HG03196 (cell line): ENCODE measurements at regions not wholly inside any gene's neighbourhood (a gene's known extent, or its start where the extent isn't known, plus 50 kb on each side); places are given as distances from the start of the nearest gene placed in this dataset.

Source experiments
- ATAC-seq: cut with Tn5 transposase; IDR thresholded peaks from one replicate; pipeline ENCODE4 v1.9.1; 2021; ENCODE audit not compliant: unreplicated experiment

DNA sequence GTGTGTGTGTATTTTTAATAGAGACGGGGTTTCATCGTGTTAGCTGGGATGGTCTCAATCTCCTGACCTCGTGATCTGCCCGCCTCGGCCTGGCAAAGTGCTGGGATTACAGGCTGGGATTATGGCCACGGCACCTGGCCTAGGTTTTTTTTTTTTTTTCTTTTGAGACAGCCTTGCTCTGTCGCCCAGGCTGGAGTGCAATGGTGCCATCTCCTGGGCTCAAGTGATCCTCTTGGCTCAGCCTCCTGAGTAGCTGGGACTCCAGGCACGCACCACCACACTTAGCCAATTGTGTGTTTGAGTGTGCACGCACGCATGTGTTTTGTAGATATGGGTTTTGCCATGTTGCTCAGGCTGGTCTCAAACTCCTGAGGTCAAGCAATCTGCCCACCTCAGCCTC, 629.8 kb downstream of the ETV1 start:
- no peak for ATAC-seq

DNA sequence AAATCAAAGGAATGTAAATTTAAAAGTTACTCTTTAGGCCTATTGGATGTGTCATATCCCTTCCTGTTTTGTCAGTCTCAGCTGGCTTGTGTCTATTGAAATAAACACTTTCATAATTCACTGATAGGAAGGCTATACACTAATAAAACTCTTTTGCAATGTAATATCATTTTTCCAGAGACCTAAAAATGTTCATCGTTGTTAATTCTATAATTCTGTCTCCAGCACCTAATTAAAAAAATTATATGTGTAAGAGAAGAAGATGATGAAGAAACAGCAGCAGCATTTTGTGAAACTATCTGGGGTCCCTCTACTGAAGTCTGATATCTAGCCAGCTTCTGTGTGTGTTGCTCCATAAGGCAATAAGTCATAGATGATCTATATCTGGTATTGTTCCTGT, 602.7 kb downstream of the ETV1 start:
- ATAC-seq, result no peak

DNA sequence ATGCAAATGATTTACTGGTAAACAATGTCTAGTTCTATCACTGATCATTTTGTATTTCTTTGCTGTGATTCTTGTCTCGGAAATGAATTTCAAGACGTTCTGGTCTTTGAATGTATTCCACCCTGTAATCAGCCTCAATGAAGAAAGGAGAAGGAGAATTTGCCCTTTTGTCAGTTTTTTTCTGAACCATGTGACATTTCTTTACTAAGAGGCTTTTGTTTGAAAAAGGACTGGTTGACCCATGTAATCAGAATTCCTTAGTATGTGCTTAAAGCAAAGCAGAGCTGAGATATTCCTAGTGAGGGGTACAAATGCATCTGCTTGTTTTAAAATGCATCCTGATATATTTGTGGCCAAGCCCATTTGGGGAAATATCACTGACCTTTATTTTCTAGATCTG, 581.6 kb downstream of the ETV1 start:
- no peak for ATAC-seq

DNA sequence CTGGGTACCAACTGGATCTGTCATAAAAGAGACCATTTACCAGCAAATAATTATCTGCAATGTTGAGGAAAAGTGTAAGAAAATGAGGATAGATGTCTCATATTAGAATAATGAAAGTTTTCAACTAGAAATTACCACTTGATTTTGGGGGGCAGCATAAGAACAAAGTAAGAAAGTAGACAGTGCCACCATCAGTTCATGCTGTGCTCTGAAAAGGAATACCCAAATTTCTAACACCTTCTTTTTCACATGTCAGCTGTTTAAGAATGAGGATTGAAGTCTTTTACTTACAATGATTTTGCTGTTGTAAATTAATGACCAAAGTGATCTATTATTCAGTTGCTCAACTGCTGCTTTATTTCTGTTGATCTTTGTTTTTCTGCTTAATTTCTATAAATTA, 578.3 kb downstream of the ETV1 start:
- no peak for ATAC-seq

DNA sequence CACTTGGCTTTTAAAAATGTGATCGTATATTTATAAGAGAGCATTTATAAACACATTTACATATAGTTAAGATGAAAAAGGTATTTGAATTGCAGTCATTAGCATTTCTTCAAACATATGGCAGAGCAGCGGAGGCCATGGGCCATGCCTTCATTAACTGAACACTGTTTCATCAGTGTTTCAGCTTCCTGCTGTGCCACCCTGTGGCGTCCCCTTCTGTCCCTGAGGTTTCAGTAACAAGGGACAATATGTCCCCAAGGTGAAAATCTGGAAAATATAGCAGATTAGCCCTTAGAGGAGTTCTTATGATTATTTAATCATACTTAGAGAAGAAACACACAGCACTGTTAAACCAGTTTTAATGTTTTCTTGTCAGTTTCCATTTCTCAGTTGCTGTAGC, 577.8 kb downstream of the ETV1 start:
- ATAC-seq, result no peak

DNA sequence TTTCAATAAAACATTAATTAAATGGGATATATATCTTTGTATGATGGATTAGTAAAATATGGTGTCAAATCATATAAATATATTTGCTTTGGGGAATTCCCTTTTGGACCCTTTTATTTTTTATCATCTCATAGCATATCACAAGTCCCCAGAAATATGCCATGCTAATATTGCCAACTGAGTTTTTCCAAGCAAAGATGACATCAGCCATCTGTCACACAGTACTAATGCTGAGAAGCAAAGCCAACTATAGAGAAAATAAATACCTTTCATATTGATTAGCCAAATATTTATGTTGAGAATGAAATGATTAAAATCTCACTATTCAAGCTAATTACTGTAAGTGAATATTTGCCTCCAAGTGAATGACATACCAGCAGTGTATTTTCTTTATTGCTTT, 575.3 kb downstream of the ETV1 start:
- ATAC-seq, result no peak

DNA sequence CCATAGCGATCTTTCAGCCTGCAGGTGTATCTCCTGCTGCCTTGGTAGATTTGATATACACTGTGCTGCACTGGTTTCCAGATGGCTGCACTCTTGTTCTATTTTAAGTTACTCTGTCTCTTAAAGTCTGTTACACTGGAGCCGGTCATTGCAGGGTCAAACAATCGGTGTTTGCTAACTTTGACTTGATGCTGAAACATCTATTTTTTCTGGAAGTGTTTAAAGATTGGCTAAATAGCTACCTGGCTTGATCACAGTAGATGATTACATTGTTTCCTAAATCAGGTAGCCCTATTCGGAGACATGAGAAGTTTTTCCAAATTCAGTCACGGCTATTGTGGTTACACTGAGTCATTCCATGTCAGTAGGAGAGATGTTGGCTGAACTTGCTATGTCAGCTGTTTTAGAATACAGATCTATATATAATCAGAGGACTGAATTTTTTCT, 574.8 kb downstream of the ETV1 start:
- ATAC-seq, result no peak

DNA sequence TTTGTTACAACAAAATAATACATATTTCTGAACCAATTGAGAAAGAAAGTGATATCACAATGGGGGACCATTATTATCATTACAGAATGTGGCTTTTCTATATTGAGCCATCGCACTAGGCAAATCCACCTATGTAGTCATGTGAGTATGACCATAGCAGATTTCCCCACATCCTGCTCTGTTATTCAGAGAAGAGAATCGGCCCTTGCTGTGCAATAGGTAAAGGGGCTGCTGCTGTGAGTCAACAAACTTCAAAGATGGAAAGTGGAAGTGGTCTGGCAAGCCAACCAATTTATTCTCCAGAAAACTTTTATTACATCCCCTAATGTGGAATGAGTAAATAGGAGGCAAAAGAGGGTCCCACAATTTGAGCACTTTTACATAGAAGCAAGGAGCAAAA, 573.4 kb downstream of the ETV1 start:
- ATAC-seq, result no peak

DNA sequence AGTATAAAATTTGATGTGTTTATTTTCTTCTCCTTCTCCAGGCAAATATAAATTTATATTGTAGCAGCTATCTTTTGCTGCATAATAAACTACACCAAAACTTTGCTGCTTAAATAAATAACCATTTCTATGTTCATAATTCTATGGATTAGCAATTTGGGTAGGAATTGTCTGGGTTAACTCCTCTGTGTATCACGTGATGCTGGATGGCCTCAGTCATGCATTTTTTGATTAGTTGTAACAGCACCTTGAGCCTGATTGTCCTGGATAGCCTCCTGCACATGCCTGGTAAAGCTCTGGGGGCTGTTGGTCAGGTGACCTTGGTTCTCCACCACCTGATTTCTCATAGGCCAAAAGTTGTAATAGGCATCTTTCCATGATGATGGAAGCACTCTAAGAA, 572.9 kb downstream of the ETV1 start:
- ATAC-seq, result no peak

DNA sequence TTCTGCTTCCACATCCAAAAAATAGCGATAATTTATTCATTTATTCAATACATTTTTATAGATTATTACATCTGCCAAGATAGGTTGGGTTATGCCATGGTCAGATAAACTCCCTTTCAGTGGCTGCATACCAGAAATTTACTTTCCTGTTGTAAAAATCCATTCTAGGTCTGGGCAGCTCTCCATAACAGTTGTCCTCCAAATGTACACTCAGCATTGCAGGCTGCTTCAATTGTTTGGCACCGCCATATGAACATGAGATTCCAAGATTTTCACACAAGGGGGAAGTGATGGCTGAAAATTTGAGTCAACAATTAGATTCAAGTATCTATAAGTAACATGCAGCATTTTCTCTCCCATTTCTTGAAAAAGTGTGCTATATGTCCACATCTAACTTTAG, 568.7 kb downstream of the ETV1 start:
- ATAC-seq, result no peak

DNA sequence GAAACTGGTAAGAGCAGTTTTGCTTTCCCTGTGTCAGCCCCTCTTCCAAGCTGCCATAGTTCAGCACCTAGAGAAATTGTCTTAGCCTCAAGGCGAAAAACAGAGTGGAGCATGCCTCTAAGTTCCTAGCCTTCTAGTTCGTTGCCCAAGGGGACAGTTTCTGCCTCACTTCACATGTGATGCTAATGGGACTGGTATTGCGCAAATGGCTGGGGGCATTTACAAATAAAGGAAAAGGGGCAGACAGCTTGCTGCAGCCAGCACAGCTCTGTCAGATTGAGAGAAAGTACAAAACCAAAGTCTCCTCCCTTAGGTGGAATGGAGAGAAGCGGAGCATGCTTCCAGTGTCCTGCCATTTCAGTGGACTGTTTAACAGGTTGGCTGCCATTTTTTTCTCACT, 567.7 kb downstream of the ETV1 start:
- ATAC-seq, result no peak

DNA sequence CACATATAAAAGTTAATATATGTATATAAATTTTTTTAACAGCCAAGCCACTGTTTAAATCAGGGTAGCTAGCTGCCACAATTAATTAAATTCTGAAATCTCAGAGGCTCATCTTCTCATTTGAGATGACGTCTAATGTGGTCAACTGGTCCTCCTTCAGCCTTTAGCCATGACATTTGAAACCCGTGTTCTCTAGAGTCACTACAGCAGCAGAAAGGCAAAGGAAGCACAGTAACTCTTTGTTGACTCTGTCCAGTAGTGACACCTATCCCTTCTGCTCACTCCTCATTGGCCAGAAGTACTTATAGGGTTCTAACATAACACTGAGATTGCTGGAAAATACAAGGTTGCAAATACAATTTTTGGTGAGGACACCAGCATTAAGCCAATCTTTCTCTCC, 555.5 kb downstream of the ETV1 start:
- ATAC-seq, result no peak

DNA sequence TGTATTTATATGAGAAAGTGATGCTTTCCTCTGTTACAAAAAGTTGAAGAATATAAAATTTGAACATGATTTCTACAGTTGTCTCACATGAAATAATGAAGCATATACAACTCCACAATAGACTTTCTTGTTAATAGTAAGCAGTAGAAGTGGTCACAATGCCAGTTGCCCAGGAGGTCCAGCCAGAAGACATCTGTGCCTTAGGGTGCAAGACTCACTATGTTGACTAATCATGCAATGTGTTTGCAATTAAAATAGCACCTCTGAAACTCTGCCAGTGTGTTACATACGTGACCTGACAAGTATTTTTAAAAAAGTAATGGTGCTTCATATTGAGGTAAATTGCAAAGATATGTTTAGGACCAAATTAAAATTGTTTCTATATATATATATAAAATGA, 547.2 kb downstream of the ETV1 start:
- no peak for ATAC-seq

DNA sequence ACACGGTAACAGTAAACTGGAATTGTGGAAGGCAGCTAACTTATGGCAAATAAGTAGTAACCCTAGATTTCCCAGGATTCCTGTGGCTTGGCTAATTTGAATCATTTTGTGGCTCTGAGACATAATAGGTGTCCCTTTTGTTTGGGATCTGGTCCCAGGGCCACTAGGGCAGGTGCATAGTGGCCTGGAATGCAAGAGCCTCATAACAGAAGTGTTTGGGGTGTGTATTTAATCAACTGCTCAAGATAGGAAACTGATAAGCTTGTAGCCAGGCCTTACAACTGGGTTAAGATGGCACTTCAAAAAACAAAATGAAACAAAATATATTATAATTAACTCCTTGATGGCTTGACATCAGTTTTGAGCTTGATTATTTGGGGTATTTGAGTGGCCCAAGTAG, 541.8 kb downstream of the ETV1 start:
- ATAC-seq, result no peak

DNA sequence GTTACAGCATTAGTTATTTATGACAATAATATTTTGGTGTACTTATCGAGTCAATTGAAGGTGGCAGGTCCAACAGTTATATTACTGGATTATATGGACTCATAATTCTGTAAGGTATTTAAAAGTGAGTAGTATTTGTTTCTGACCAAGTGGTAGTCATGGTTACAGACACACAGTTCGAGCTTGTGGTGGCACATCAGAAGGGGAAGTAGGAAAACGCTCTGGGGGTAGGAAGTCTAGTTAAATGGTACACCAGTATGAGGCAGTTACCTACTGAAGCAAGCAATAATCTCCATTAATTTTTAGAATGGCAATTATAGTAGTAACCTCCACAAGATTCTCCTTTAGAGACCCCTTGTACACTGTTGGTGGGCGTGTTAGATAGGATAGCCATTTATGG, 541.2 kb downstream of the ETV1 start:
- no peak for ATAC-seq

DNA sequence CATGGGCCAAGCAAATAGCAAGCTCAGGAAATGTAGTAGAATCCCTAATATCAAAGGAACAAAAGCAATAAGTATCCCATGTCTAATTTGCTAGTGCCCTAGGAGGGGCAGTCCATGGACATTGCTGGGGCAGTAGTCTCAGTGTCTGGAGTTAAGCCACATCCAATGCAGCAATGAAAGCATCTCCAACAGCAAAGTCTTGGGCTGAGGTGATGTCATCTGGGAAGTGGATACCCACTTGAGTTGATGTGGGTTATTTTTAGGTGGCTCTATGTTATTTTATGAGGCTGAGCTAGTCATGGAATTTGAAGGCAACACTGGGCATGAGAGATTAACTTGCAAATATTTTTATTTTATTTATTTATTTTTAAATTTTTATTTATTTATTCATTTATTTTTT, 540.0 kb downstream of the ETV1 start:
- ATAC-seq, result no peak

DNA sequence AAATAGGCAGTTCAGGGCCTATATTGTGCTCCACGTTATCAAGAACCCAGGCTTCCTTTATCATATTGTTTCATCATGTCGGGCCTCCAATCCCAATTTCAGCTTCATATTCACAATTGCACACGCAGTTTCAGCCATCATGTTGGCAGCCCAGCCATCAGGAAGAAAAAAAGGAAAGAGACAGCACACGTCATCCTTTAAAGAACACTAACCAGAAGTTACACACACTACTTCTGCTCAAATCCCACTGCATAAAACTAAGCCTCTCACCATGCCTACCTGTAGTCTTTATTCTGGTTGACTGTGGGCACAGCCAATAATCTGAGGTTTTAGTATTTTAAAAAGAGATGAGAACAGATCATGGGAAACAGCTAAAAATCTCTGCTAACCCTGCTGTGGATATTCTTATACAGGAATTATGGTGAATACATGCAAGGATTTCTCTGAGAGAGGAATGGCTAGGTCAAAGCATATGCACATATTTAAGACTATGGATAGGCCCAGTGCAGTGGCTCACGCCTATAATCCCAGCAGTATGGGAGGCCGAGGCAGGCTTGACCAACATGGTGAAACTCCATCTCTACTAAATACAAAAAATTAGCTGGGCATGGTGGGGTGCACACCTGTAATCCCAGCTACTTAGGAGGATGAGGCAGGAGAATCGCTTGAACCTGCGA, 534.4 kb downstream of the ETV1 start:
- ATAC-seq, result no peak

DNA sequence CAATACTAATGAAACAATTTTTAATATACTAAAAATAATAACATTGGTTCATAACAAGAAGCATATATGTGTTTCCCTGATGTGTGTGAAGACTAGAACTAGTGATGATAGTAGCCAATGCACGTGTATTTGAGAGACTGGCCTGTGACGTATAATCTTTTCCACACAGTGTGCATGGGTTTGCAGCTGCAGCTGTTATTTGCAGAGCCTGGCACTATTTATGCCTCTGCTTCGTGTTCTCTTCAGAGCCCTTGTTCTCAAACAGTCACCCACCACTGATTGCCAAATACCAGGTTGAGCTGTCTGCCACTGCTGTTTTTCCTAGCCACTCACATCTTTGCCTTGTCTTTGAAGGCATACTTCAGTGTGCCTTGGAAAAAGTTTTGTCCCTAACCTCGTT, 531.7 kb downstream of the ETV1 start:
- no peak for ATAC-seq

DNA sequence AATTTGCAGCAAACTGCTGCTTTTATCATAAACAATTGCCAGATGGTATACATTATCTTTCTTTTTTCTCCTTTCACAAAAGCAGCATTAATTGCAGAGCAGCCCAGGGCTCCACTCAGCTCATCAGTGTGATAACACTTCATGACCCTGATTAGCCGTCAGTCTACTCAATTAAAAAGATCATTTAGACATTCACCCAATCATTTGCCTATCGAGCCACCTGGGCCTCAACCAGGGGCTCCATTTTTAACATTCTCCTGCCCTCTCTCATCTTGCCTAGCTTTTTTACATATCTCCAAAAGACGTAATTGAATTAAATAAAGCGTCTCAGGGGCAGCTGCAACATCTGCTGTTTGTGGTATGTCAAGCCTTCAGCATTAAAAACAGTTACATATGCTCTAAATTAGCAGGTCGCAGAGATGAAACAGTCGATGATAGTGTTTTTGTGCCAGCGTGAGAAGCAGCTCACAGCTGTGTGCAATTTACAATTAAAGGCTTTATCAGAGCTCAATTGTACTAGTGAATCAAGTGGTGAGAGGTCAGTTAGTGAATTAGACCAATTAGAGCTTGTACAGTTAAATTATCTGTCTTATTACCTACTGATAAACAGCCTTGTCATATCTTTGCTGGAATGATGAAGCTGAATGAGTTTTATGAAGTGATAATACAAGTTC, 522.5 kb downstream of the ETV1 start:
- no peak for ATAC-seq

DNA sequence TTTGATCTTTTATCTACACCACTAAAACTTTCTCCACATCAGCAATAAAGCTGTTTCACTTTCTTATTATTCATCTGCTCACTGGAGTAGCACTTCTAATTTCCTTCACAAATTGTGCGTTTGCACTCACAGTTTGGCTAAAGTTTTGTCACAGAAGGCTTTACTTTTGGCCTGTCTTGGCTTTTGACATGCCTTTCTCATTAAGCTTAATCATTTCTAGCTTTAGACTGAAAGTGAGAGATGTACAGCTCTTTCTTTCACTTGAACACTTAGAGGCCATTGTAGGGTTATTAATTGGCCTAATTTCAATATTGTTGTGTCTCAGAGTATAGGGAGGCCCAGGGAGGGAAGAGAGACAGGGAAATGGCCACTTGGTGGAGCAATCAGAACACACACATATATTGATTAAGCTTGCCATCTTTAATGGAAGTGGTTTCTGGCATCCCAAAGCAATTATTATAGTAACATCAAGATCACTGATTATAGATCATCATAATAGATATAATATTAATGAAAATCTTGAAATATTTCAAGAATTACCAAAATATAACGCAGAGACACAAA, 512.5 kb downstream of the ETV1 start:
- ATAC-seq, result no peak

DNA sequence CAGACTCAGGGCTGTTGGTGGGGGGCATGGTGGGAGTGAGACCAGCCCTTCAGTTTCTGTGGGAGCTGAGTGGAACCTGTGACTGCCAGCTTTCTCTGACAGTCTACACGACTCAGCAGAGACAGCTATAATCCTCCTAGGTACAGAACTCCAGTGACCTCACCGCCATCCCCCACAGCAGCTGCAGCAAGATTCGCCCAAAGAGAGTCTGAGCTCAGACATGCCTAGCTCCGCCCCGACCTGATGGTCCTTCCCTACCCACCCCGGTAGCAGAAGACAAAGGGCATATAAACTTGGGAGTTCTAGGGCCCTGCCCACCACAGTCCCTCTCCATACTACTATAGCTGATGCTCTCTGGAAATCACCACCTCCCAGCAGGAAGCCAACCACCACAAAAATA, 500.1 kb downstream of the ETV1 start:
- no peak for ATAC-seq

DNA sequence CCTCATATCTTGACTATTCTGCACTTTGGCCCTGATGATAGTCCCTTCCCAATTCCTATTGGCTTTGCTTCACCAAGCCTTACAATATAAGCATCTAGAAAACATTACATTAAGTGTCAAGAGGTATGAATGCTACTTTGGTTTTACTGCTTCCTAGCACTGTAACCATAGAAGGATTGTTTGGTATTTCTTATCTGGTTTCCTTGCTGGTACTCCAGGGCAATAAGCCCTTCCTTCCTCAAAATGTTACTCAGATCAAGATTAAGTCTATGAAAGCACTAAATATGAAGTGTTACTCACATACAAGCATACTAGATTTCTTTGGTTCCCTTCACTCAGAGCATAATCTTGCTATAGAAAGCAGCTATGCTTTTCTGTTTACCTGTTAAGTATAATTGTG, 492.5 kb downstream of the ETV1 start:
- no peak for ATAC-seq

DNA sequence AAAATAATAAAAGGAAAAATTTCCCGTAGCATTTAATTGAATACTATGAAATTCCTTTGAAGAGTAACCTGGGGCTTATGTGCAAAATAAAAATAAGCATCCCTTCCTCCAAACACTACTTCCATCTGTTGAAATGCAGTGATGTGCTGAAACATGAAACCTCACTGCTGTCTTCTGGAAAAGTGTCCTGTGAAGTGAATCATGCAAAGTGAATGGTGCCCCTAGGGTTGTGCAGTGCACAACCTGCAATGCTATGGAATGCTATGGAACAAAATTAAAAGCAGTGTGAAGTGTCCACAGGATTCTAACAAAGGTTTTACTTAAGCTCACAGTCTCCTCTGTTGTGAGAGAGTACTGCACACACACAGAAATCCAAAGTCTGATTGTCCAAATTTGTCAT, 480.9 kb downstream of the ETV1 start:
- ATAC-seq, result no peak
